HG03457 (cell line): ENCODE measurements at regions not wholly inside any gene's neighbourhood (a gene's known extent, or its start where the extent isn't known, plus 50 kb on each side); places are given as distances from the start of the nearest gene placed in this dataset.

ENCODE experiments used
- ATAC-seq: cut with Tn5 transposase; IDR thresholded peaks from one replicate; pipeline ENCODE4 v1.9.1; 2021; ENCODE audit warnings: moderate number of reproducible peaks; ENCODE audit not compliant: unreplicated experiment

DNA sequence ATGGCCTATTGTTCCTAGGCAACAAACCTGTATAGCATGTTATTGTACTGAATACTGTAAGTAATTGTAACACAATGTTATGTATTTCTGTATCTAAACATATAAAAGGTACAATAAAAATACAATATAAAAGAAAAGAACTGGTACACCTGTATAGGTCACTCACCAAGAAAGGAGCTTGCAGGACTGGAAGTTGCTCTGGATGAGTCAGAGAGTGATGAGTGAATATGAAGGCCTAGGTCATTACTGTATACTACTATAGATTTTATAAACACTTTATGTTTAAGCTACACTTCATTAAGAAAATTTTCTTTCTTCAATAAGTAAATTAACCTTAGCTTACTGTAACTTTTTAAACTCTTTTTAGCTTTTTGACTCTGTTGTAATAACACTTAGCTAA, 559.9 kb downstream of the PLPP3 start:
- ATAC-seq, result no peak

DNA sequence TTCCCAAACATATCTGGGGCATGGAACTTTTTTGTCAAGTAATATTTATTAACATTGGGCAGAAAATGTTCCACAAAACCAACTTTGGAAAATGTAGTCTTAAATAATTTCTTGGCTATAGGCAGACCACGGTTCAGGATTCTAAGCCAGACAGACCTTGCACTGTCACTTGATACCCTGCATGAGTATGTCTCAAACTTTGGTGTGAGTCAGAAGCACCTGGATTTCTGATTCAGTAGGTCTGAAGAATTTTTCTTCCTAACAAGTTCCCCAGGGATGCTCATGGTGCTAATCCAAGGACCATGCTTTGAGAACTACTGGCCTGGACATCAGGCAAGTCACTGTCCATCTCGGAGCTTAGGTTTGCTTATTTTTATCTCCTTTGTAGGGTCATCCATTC, 562.0 kb downstream of the PLPP3 start:
- ATAC-seq, result no peak

DNA sequence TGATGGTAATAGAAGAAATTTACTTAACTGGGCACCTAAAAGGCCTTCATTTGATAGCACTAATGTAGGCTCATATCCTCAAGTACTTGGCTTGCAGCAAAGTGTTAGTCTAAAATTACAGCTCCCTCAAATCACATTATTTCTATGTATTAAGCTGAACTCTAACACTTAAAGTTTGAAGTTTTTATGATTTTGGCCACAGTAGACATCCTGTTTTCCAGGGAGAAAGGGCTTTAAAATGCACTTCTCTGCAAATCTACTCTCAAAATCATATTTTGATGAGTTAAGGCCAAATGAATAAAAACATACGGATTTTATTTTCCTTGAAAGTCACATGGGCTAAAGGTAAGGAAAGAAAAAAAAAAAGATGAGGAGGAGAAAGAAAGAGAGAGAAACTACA, 575.5 kb downstream of the PLPP3 start:
- ATAC-seq, result no peak

DNA sequence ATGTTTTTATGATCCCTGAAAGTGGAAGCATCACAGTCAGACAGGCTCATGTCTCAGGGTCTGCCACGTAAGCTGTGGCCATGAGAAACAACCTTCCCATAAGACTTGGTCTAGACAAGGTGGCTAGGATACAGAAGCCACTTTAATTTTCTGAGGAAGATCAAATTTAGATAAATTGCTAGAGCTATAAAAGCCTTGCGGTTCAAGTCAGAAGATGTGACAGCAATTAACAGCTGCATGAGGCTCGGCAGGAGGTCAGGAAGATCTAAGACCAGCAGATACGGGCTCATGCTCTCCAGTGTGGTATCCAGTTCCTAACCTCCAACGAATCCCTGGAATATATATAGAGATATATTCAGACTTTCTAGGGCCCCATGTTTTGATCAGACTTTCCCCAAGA, 577.1 kb downstream of the PLPP3 start:
- no peak for ATAC-seq

DNA sequence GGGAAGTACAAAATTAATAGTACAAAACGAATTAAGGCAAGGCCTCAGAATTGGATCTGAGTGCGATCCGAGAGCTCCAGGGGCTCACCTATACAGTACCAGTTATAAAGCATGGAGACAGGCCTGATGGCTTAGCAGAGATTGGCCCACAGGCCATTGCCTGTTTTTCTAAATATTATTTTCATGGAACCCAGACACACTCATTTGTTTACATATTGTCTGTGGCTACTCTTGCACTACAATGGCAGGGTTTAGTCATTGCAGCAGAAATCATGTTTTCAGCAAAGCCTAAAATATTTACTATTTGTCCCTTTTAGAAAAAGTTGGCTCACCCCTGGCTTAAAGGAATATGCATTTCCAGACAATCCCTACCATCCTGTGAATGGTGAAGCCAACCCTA, 578.9 kb downstream of the PLPP3 start:
- no peak for ATAC-seq

DNA sequence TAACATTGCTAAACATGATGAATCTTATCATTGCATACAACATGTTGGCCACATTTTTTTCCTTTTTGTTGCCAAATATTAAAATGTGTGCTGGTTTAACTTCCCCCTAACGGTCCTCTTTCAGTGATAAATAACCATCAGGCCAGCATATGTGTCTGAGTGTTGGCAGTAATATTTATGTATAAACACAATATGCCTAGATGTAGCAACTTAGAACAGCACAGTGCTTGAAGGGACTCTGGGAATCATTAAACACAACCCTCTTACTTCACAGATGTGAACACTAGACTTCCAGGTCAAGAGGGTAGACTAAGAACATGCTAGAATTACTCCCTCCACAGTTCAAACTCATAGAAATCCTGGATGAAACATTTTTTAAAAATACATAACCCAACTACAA, 581.8 kb downstream of the PLPP3 start:
- no peak for ATAC-seq

DNA sequence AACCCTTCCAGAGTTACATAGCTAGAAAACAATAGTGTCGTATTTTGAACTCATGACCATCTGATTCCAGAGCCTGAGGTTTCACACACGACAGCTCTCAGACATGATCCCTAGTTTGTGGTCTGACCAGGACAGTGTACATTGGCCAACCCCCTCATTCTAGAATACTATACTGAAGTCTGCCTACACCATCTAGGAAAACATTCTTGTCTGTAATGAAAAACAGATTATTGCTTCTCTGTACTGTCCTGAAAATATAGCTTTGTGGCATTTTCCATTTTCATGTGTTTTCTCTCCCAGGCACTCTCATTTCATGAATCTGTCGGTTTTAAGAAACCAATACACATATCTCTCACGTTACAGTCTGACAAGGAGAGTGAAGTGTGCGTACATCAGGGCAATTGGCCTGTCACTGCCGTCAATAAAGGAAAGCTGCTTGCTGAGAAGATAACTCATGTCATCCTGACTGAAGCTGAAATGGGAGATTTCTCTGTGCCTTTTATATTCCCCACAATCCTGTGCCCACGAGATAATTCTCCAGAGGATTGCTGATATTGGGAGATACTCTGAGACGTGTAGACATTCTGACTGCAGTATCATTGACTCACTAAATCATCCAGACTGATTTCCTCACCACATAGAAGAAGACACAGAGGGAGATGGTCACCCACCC, 585.6 kb downstream of the PLPP3 start:
- ATAC-seq, result no peak

DNA sequence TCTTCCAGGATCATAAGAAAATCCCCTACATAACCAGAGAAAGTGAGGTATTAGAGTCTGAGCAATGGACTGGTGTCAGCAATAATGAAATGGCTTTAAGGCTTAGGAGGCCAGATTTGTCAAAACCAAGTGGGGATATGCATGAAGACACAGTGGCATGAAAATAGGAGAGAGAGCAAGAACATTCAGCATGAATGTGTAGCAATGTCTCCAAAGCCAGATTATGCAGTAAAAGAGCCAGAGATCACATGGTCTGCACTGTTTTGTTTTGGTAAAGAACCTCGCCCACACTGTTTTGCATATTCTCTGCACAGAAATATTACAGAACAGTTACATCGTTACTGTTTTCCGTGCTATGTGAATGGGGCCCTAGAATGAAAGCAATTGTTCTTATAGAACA, 589.4 kb downstream of the PLPP3 start:
- no peak for ATAC-seq

DNA sequence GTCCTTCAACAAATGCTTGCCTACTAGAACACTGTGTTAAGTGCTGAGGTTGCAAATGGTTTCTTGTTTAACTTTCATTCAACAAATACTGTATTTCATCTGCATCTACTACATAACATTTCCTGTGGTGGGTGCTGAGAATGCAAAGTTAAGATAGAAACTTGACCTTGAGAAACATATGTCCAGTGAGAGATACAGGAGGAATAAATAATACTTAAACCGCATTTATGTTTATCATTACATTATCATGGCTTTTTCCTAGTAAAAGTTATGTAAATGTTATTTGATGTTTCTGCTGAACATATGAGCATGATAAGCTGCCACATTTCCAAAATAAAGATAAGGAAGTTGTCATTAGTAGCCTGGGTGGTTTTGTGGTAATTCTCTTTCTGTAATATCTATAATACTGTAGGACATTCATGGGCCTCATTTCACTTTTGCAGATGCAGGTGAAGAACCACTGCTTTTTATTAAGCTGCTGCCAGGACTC, 590.4 kb downstream of the PLPP3 start:
- no peak for ATAC-seq

DNA sequence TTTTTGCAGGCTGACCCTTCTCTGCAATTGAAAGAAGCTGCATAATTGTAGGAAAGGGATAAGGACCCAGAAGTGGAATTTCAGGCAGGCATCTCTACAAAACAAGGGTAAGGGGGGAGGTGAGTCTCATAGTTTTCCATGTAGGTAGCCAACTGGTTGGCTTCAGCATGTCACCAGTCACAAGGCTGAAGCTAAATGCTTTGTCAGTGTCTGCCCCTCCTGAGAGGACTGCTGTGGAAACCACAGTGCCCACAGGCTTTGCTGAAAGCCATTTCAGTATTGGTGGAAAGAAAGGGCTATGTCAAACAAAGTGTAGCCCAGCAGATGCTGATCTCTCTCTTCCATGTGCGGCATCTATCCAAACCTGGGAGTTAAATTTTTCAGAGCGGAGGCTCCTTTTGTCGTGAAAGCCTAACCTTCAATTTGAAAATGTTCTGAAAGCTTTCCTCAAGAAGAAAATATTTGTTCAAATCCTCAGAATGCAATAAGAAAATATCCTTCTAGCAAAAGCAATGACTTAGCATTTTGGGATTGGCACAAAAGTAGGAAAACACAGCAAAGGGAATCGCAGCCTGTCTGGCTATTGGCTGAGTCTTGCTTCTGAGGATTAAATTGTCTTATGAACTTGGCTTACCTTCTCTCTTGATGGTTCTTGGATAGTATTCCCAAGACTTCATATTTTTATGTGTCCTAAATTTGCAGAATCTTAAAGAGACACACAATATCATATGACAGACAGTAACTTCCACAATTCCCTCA, 591.7 kb downstream of the PLPP3 start:
- ATAC-seq, result no peak

DNA sequence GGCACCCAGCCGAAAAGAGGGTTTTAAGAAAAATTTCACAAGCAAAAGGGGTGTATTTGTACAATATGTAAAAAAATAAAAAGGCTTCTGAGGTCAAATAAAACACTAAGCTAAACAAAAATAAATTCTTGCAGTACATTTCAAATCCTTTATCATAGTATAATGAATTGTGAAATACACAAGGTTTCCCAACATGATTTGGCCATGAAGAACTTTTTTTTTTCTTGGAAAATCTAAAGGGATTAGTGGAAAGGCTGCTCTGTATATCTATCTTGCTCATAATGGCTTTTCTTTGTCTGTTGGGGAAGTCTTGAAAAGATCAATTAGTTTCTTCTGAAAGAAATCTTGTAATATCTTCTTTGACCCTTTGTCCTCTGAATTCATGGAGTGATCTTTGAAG, 593.4 kb downstream of the PLPP3 start:
- ATAC-seq, result no peak

DNA sequence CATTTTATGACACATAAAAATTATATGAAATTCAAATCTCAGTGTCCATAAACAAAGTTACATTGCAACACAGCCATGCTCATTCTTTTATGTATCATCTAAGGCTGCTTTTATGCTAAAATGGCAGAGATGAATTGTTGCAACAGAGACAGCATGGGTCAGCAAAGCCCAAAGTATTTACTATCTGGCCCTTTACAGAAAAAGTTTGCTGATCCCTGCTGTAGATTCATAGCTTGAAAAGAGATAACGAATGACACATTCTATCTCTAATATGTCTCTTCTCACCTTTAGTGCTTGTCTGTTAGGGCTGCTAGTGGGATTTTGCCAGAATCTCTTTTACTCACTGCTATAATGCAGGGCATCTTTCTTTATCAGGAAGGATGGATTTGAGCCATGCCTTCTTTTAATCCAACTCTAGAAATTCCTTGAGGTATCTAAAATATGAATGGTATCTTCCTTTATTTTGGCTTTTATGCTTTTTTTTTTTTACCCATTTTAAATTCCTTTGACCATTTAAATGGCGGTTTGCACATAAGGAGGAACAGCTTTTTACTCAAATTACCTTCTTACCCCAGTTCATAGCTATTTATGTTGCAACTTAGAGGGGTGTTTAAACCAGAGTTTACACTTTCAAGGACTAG, 598.2 kb downstream of the PLPP3 start:
- ATAC-seq, result no peak

DNA sequence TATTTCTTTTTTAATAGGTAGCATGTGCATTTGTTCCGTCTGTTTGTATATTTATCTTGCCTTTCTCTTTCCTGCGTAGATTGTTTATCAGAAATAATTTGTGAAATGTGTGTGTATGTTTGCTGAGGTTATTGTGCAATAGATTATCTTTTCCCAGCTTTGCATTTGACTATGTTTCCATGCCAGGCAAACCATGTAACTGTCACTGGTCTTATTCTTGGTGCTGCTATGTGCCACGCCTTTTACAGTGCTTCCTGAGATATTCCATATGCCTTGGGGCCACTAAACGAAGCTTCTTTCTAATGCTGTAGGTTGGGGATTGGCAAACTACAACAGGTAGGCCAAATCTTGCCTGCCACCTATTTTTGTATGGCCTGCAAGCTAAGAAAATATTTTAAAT, 598.8 kb downstream of the PLPP3 start:
- no peak for ATAC-seq

DNA sequence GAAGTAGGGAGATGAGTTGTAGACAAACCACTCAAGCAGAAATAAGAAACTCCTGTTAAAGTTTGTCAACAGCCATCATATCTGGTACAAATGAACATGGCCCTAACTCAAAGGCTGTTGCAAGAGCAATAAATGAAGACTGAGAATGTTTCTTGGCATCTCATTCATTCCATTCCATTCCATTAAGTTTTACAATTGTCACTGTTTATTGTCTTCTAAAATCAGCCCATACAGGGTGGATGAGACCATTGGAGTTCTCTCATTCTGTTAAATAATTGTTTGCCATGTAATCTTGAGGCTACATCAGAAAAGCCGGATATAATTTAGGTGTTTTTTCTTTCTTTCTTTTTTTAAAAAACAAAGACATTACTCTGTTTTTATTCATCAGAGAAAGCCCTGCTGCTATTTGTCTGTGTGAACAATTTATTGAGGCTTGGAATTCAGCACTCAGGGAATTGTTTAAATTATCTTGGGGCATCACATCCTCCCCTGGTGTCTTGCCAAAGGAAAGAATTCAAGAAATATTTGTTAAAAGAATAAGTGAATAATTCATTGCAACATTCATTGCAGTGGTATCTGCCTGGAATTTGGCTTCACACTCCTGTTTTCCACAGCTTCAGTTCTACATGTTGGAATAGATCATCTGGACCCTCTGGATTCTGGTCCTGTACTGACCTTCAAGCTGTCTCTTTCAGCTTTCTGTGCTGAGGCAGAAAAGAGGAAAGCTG, 604.5 kb downstream of the PLPP3 start:
- ATAC-seq, result no peak

DNA sequence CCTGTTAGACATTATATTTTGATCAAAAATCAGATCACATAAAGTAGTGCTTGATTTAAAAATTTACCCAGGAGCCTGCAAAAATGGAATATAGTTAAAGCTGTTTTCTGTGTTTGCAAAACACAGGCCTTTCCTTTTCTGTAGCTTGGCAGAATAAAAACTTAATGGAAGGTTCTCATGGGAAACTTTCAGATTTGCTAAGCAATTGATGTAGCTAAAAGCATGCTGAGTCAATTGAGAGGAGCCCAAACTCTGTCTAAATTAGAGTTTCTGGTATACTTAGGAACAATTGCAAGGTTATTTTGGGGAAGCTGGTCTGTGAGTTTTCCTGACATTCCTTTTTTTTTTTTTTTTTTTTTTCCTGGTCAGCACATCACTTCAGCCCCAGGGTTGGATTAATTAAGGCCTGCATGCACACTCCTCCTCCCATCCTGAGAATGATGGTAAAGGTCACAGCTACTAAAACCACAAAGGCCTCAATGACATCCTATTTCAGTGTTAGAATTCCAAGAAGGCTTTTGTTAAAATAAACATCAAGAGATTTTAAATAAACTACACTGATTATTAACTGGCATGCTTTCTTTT, 608.7 kb downstream of the PLPP3 start:
- no peak for ATAC-seq

DNA sequence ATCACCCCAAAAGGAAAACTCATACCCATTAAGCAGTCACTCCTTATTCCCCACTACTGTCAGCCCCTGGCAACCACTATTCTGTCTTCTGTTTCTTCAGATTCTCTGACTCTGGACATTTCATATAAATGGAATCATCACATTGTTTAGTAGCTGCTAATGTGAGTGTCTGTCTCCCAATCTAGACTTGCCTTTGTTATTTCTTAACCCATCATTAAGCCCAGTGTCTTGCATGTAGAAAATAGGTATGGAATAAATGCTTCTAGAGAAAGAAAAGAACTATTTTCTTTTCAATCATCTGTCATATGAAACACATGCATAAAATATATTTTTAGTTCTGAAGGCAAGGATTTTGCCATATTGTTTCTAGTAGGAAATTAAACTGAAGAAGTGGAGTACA, 610.0 kb downstream of the PLPP3 start:
- ATAC-seq, result no peak

DNA sequence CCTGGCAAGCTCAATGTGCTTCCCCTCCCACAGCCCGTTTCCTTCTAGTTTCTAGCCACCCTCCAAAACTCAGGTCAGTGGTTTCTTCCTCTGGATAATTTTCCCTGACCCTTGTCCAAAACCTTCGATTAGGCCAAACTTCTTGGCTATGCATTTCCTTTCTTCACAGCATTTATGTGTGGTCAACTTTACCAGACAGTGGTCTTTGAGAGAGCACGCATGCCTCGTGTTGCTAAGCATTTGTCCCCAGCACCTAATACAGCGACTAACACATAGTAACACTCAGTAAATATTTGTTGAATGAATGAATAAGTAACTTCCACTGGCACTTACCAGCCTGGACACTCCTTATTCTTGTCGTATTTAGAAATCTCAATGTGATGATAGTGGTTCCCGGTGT, 610.7 kb downstream of the PLPP3 start:
- no peak for ATAC-seq

DNA sequence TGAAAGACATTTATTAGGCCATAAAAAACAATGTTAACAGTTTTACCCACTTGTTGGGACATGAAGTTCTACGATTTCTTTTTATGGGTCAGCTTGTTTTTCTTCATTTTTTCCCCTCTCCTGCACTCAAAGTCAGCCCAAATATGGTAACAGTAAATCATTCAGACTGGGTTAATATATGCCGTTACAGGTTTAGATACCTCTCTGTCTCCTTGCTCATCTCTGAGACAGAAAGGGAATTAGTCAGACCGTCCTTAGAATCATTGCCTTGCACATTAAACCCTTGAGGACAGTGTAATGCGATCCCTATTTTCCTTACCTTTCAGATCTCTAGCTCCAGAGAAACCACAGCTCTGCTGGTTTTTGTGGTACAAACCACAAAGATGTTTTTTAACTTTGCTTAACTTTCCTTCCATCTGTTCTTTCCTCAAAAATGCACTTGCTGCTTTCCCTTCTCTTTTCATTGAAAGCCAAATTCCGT, 613.3 kb downstream of the PLPP3 start:
- ATAC-seq, result no peak

DNA sequence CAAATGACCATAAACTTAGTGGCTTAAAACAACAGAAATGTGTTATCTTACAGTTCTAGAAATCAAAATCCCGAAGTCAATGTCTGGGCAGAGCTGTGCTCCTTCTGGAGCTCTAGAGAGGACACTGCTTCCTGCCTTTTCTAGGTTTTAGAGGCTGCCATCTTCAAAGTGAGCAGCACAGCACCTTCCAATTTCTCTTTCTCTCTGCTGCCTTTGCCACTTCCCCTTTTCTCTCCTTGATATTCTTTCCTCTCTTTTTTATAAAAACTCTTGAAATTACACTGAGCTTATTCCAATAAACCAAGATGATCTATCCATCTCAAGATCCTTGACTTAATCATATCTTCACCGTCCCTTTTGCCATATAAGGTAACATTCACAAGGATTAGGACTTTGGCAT, 616.9 kb downstream of the PLPP3 start:
- no peak for ATAC-seq

DNA sequence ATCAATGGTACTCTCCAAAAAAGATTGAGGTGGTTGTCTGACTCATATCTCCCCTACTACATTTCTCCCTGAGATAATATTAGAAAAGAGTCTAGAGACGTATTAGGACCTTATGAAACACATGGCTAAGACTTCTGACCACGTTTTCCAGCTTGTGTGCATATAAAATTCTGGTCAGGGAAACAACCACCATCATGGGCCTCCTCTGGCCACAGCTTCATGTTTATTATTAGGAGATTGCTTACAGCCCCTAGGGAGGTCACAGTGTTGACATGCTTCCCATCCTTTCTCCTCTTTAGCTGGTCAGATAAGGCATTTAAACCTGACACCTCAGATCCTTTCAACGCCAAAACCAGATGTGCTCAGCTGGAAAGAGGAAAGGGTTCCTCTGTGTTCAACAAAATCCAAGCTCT, 620.2 kb downstream of the PLPP3 start:
- no peak for ATAC-seq

DNA sequence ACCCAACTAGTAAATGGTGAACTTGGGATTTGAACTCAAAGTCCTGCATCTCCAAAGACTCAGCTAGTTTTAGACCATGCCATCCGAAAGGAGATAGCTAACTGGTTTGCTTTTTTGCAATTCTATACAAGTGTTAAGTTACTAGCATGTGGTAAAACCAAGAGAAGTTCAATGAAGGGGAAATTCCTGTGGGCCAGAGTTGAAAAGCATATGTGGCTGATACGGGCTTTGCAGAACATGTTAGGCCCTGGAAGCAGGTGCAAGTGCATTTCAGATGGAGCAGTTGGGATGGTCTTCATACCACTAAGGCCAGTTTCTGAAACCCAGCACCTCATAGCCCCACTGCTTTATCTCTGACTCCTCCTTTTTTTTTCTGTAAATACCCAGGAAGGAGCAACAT, 620.9 kb downstream of the PLPP3 start:
- no peak for ATAC-seq
